ENCODE measurements at regions not wholly inside any gene's neighbourhood (a gene's known extent, or its start where the extent isn't known, plus 50 kb on each side); places are given as distances from the start of the nearest gene placed in this dataset.

DNA sequence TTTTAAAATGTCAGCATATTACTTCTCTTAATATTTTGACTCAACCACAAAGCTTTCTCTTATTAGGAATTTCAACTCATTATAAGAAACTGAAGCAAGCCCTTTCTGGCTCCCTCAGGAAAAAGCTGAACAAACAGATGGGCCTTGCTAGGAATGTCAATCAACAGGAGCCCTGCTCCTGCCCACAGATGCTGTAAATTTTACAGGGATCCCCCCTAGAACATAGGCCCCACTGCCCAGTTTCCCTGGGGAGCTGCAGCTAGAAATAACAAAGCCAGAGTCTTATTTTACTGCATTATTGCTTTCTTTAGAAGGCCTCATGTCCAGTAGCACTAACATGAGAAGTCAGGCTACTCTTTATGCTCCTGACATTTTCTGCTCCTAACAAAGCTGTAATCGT lies 103.8 kb downstream of the PCSK1 start:
- TF ChIP-seq, protein P1, sequence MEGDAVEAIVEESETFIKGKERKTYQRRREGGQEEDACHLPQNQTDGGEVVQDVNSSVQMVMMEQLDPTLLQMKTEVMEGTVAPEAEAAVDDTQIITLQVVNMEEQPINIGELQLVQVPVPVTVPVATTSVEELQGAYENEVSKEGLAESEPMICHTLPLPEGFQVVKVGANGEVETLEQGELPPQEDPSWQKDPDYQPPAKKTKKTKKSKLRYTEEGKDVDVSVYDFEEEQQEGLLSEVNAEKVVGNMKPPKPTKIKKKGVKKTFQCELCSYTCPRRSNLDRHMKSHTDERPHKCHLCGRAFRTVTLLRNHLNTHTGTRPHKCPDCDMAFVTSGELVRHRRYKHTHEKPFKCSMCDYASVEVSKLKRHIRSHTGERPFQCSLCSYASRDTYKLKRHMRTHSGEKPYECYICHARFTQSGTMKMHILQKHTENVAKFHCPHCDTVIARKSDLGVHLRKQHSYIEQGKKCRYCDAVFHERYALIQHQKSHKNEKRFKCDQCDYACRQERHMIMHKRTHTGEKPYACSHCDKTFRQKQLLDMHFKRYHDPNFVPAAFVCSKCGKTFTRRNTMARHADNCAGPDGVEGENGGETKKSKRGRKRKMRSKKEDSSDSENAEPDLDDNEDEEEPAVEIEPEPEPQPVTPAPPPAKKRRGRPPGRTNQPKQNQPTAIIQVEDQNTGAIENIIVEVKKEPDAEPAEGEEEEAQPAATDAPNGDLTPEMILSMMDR (IDR thresholded peaks at IDR 0.05): no peak
- TF ChIP-seq POLR2A (IDR thresholded peaks at IDR 0.05): no peak
